Thoracic aorta (tissue), 2 donors: ENCODE measurements at regions not wholly inside any gene's neighbourhood (a gene's known extent, or its start where the extent isn't known, plus 50 kb on each side); places are given as distances from the start of the nearest gene placed in this dataset.

Experiments used
- ATAC-seq: fragments of 150-250 bp; one replicate; pipeline ENCODE4 v1.8.0; 2017; ENCODE audit warnings: low read depth; ENCODE audit not compliant: insufficient number of reproducible peaks, low FRiP score
- DNase-seq: peaks from one replicate; pipeline ENCODE4 v3.0.0-alpha.2; 2020; ENCODE audit warnings: low spot score
- H3K27ac ChIP-seq, 2 donors: fragments of 200-600 bp; sonication (generic); 1 replicate in 1 of 2; 2 replicates in 1 of 2; pipeline ENCODE4 v1.5.1; 2016; ENCODE audit warnings: mild to moderate bottlenecking in 2 of 2, moderate library complexity in 2 of 2
- H3K27me3 ChIP-seq: fragments of 200-600 bp; sonication (generic); replicated peaks from 2 replicates; pipeline ENCODE4 v1.6.0; 2016; ENCODE audit warnings: mild to moderate bottlenecking; ENCODE audit not compliant: insufficient read depth
- H3K36me3 ChIP-seq: fragments of 200-600 bp; sonication (generic); one replicate; pipeline ENCODE4 v1.5.1; 2016
- H3K4me1 ChIP-seq, 2 donors: fragments of 200-600 bp; sonication (generic); 1 replicate in 1 of 2; 2 replicates in 1 of 2; pipeline versions ENCODE4 v1.5.1 to v1.6.0; 2016; ENCODE audit warnings: low read depth in 2 of 2, mild to moderate bottlenecking in 1 of 2; ENCODE audit not compliant: control insufficient read depth in 1 of 2
- H3K4me3 ChIP-seq: fragments of 200-600 bp; sonication (generic); 2 replicates; pipeline ENCODE4 v1.5.1; 2016; ENCODE audit warnings: mild to moderate bottlenecking
- H3K9me3 ChIP-seq: fragments of 200-600 bp; sonication (generic); 2 replicates; pipeline ENCODE4 v1.5.1; 2016
- TF ChIP-seq, protein P1 (sequence below): fragments of 200-600 bp; sonication (generic); IDR thresholded peaks from one replicate; pipeline ENCODE4 v1.5.1; 2019; ENCODE audit warnings: antibody characterized with exemption

DNA sequence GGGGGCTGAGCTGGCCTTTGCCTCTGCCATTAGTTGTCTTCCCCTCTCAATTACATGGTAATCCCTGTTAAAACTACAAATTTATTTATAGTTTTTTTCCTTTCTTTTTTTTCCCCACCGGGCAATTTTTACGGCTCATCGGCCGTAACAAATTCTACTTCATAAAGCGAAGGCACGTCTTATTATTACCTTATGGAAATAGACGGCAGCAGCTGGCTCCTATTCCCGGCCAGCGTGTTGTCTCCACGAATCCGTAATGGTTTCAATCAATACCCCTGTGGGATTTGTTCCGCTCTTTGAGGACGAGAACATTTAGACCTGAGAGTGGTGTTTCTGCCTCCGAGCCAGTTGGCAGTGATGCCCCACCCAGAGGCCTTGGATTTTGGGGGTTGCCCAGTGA lies 52.4 kb upstream of the IGSF21 start:
- Histone ChIP-seq H3K36me3 (no peaks in the 10 kb centered on the region), H3K4me1 (no peaks in the 10 kb centered on the region), H3K9me3 (no peaks in the 10 kb centered on the region), H3K27me3 (no peaks in the 10 kb centered on the region), H3K4me3 (no peak overlapping the region), H3K27ac (no peak overlapping the region)
- ATAC-seq (no peak), DNase-seq (no peak)
- TF ChIP-seq, protein P1, sequence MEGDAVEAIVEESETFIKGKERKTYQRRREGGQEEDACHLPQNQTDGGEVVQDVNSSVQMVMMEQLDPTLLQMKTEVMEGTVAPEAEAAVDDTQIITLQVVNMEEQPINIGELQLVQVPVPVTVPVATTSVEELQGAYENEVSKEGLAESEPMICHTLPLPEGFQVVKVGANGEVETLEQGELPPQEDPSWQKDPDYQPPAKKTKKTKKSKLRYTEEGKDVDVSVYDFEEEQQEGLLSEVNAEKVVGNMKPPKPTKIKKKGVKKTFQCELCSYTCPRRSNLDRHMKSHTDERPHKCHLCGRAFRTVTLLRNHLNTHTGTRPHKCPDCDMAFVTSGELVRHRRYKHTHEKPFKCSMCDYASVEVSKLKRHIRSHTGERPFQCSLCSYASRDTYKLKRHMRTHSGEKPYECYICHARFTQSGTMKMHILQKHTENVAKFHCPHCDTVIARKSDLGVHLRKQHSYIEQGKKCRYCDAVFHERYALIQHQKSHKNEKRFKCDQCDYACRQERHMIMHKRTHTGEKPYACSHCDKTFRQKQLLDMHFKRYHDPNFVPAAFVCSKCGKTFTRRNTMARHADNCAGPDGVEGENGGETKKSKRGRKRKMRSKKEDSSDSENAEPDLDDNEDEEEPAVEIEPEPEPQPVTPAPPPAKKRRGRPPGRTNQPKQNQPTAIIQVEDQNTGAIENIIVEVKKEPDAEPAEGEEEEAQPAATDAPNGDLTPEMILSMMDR = no peak

DNA sequence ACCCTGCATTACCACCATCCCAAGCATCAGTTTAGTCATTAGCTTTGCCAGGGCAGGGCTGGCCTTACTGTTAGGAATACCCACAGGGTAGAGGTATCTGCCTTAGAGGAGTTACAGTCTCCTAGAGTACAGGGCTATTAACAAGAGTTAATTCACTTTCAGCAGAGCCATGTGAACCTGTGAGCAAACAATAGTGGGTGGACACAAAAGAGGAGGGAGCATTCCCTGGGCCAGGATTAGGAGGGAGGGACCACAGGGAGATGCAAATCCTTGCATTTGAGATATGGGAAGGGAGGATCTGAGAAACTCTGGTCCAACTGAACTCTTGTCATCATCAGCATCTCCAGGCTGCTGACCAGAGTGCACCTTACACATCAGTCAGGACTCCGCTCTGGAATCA lies 51.1 kb upstream of the IGSF21 start:
- H3K36me3 ChIP-seq = no peaks in the 10 kb centered on the region
- H3K9me3 ChIP-seq = no peaks in the 10 kb centered on the region
- no peak for ATAC-seq
- no peaks in the 10 kb centered on the region for H3K27me3 ChIP-seq
- no peaks in the 10 kb centered on the region for H3K4me1 ChIP-seq
- no peak overlapping the region for H3K4me3 ChIP-seq
- H3K27ac ChIP-seq = no peak overlapping the region
- DNase-seq = no peak
- TF ChIP-seq, protein P1 = no peak

DNA sequence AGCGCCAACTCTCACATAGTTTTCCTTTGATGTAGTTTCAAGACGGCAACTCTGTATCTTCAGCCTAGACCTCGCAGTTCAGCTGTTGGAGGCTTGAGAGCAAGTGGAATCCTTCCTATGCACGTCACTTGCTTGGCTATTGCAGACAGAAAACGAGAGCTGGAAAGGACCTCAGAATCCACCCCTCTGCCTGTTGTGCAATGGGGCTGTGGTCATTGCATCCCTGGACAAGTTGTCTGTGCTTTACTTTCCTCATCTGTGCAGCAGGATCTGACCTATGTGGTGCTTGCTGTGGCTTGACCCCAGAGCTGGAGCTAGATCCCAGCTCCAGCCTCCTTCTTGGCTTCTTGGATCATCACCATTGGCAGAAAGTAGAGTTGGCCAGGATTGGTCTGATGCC lies 50.0 kb upstream of the IGSF21 start:
- H3K36me3 ChIP-seq = no peaks in the 10 kb centered on the region
- H3K27me3 ChIP-seq = no peaks in the 10 kb centered on the region
- H3K27ac ChIP-seq = no peak overlapping the region
- H3K4me1 ChIP-seq = no peaks in the 10 kb centered on the region
- DNase-seq (no peak), ATAC-seq (no peak)
- no peak overlapping the region for H3K4me3 ChIP-seq
- H3K9me3 ChIP-seq = no peaks in the 10 kb centered on the region
- TF ChIP-seq, protein P1 = no peak
